ENCODE measurements at regions not wholly inside any gene's neighbourhood (a gene's known extent, or its start where the extent isn't known, plus 50 kb on each side); places are given as distances from the start of the nearest gene placed in this dataset.

GRCh38 chr12:67540920-67541624, 107.5 kb upstream of the DYRK2 start:
- DNase-seq: no peak

- DNase-seq: no peak
Measured at GRCh38 chr12:67541625-67541991, 106.9 kb upstream of the DYRK2 start.

GRCh38 chr12:67543021-67543770, 105.3 kb upstream of the DYRK2 start:
- DNase-seq: no peak

- no peak for DNase-seq
Measured at GRCh38 chr12:67545298-67545697, 103.2 kb upstream of the DYRK2 start.

GRCh38 chr12:67546746-67547145, 101.8 kb upstream of the DYRK2 start:
- DNase-seq: no peak

DNA sequence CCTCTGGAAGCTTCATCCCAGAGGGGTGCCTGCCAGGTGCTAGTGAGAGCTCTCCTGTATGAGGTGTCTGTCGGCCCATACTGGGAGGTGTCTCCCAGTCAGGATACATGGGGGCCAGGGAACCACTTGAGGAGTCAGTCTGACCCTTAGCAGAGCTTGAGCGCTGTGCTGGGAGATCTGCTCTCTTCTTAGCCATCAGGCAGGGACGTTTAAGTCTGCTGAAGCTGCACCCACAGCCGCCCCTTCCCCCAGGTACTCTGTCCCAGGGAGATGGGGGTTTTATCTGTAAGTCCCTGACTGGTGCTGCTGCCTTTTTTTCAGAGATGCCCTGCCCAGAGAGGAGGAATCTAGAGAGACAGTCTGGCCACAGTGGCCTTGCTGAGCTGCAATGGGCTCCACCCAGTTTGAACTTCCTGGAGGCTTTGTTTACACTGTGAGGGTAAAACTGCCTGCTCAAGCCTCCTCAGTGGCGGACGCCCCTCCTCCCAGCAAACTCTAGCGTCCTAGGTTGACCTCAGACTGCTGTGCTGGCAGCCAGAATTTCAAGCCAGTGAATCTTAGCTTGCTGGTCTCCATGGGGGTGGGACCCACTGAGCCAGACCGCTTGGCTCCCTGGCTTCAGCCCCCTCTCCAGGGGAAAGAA, 93.3 kb upstream of the DYRK2 start:
- peak; percentile 31 for DNase-seq

DNA sequence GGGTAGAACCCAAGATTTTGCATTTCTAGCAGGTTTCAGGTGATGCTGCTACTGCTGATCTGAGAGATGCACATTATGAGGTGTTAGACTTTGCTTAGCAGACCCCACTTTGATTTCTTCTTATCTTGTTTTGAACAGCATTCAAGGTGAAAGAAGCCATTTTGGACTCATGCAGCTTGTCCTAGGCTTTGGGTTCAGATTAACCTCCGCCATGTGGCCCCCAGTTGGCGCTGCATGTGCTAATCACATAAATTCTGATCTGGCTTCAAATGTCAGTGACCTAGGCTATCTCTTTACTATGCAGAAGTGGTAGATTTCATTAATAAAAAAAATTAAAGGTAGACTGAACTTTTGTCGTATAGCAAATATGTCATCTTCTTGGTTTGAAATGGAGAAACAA, 89.8 kb upstream of the DYRK2 start:
- no peak for DNase-seq

- DNase-seq: no peak
Measured at GRCh38 chr12:67559751-67560150, 88.8 kb upstream of the DYRK2 start.

DNA sequence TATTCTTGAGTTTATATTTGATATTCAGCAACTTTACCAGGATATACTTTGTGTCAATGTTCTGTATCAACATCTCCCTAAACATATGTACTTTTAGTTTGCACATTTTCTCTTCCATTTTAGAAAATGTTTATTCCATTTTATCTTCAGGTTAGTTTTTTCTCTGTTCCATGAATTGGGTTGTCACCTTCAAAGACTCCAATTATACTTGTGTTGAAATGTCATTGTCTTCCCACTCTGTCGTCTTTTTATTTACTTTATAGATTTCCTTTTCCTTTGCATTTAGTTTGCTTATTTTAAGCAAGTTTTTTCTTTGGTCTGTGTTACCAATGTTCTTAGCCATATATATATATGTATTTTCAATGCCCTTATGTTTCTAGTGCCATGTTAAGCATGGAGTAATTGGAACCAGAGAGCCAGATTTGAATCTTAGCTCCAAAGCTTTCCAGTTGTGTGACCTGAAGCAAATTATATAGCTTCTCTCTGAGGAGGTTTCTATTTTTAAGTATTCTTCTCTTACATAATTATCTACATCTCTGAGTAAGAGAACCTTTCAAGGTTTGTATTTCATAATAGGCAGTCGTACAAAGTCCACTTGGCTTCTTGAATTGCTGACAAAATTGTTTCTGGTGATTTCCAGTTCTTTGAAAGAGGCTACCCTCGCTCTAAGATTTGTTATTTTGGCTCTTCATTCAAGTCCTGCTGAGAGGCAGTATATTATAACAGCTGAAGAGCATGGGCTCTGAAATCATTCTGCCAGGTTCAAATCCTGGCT, 85.8 kb upstream of the DYRK2 start:
- no peak for DNase-seq

GRCh38 chr12:67568055-67568454, 80.5 kb upstream of the DYRK2 start:
- no peak for DNase-seq

DNA sequence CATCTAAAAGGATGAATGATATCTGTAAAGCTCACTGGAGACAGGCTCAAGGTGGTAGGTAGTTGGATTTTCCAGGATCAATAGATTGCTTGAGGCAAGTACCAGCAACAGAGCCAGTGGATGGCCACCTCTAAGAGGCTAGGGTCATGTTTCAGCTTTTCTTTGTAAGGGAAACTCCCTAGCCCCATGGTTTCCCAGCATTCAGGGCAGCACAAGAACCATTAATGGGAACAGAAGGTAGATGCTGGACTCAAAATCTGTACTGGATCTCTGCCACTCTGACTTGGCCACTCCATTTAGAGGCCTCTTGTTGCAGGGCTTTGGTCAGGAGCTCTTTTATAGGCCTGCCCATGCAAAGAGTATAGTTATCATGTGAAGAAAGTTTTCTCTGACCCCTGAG, 76.1 kb upstream of the DYRK2 start:
- DNase-seq: no peak

GRCh38 chr12:67573566-67573965, 75.0 kb upstream of the DYRK2 start:
- no peak for DNase-seq

DNA sequence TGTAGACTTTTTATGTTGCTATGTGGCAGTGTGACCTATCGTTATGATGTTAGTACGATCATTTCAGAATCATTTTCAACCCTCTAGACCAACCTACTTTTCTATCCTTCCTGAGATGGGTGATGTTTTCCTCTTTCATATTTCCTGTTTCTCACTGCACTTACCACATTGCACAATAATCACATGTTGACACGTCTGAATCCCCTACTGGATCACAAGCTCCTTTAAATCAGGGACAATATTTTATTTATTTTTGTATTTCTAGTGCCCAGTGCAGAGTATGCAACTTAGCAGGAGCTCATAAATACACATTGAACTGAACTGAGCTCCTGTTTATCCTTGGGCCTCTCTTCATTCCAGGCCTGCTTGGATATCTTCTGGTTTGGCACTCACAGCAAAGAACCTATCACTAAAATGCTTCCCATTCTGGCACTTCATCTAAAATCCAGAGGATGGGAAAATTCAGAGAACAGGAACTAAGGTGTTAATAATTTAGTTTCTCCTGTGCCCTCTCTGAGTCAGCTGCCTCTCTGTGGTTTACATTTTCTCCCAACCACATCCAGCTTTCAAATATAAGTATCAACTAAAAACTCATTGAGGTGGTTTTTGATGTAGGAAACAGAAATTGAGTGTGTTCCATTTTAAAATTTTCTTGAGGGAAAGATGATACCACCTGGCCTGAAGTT, 69.4 kb upstream of the DYRK2 start:
- DNase-seq: no peak

GRCh38 chr12:67579662-67580003, 68.9 kb upstream of the DYRK2 start:
- DNase-seq: no peak

- DNase-seq: no peak
Measured at GRCh38 chr12:67582238-67582834, 66.2 kb upstream of the DYRK2 start.

DNA sequence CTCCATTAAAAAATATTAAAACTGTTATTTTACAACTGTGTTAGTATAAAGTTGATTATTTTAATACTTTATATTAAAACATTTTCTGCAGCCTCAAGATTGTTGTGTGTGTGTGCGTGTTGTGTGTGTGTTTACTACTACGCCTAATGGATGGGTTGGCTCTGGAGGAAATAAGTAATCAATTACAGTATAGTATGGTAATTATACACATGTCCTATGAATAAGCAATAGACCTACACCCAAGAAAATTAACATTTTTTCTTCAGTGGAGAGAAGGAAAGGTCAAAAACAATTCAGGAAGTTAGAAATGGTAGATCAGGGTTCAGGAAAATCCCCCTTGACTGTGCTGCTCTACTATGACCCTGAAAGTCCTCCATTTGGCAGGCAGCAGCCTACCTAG, 65.7 kb upstream of the DYRK2 start:
- no peak for DNase-seq

DNA sequence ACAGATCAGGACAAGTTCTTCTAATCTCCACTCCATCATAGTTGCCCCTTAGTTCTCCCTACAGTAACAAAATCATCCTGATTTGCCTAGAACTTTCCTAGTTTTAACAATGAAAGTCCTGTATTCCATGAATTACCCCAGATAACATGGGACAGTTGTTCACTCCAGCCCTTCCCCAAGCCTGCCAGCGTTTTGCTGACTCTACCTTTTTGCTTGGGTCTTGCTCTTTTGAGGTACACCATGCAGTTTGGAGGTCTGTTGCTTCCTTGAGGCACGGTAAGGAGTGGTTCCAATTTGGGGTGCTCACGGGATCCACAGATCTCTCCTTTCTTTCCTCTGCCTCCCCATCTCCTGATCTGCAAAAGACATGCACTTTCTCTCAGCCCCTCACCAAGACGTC, 61.6 kb upstream of the DYRK2 start:
- DNase-seq: no peak

DNA sequence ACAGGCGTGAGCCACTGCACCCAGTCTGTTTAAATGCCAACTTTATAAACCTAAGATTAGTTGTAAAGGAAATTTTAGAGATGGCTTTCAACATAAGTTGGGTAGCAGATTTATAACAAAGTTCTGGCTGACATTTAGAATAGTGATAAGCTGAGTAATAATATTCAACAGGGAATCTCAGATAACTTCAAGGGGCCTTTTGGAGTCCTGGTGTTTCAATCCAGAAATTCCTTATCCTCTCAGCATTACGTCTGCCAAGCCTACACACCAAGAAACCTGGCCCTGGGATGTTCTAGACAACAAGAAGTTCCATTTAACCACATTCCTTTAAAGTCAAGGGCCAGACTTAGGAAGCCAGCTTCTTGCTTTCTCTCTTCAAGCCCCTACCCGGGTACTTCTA, 59.5 kb upstream of the DYRK2 start:
- DNase-seq: no peak

DNA sequence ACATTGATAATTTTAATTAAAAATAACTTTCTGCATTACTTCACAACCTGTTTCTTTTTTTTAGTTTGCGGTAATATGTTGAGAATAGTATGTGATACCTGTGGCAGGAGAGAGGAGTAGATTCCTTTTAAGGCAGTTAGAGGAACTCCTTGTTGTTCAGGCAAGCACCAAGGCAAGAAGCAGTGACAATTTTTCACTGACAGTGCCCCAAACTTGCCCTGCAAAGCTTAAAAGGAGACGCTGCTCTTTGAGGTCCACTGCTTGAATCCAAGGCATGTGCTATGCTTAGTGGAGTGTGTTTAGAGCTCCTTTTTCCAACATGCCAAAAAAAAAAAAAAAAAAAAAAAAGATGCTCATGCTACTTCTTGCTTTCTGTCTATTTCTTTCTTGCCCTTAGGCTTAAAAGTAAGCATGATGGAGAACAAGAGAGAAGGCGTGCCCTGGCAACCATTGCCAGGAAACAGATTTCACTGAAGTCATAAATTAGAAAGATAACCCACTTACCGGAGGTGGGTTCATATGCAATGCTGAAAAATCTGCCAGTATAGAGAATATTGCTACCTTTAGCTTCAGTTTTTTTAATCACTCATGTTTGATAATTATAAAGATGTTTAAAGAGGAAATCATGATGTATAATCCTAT, 58.3 kb upstream of the DYRK2 start:
- DNase-seq: peak; percentile 31

GRCh38 chr12:67592228-67593011, 56.1 kb upstream of the DYRK2 start:
- no peak for DNase-seq

GRCh38 chr12:67593041-67593440, 55.5 kb upstream of the DYRK2 start:
- no peak for DNase-seq
